ENCODE measurements at regions not wholly inside any gene's neighbourhood (a gene's known extent, or its start where the extent isn't known, plus 50 kb on each side); places are given as distances from the start of the nearest gene placed in this dataset.

GRCh38 chr6:120211955-120212792, 862.6 kb upstream of the MAN1A1 start:
- no peak for DNase-seq

GRCh38 chr6:120202878-120203277, 853.3 kb upstream of the MAN1A1 start:
- DNase-seq: no peak

- no peak for DNase-seq
These were observed 851.3 kb upstream of the MAN1A1 start for GRCh38 chr6:120200853-120201252.

GRCh38 chr6:120198033-120198432, 848.5 kb upstream of the MAN1A1 start:
- no peak for DNase-seq

GRCh38 chr6:120186080-120186479, 836.5 kb upstream of the MAN1A1 start:
- DNase-seq: no peak

- DNase-seq: no peak
These were observed 823.7 kb upstream of the MAN1A1 start for GRCh38 chr6:120173250-120173649.

- DNase-seq: no peak
These were observed 815.0 kb upstream of the MAN1A1 start for GRCh38 chr6:120164531-120164930.

- no peak for DNase-seq
These were observed 808.3 kb upstream of the MAN1A1 start for GRCh38 chr6:120157873-120158272.

GRCh38 chr6:120147071-120147871, 797.7 kb upstream of the MAN1A1 start:
- DNase-seq: no peak

GRCh38 chr6:120141601-120142000, 792.0 kb upstream of the MAN1A1 start:
- no peak for DNase-seq

- no peak for DNase-seq
These were observed 787.9 kb upstream of the MAN1A1 start for GRCh38 chr6:120137492-120137891.

- no peak for DNase-seq
These were observed 779.7 kb upstream of the MAN1A1 start for GRCh38 chr6:120129228-120129627.

- no peak for DNase-seq
These were observed 772.8 kb upstream of the MAN1A1 start for GRCh38 chr6:120122401-120122800.

- DNase-seq: no peak
These were observed 766.8 kb upstream of the MAN1A1 start for GRCh38 chr6:120116343-120116742.

GRCh38 chr6:120112980-120113379, 763.4 kb upstream of the MAN1A1 start:
- DNase-seq: no peak

GRCh38 chr6:120111001-120111400, 761.4 kb upstream of the MAN1A1 start:
- no peak for DNase-seq

- no peak for DNase-seq
These were observed 758.7 kb upstream of the MAN1A1 start for GRCh38 chr6:120108061-120108795.

- no peak for DNase-seq
These were observed 754.1 kb upstream of the MAN1A1 start for GRCh38 chr6:120103618-120104017.

GRCh38 chr6:120096696-120097260, 747.2 kb upstream of the MAN1A1 start:
- no peak for DNase-seq

- DNase-seq: no peak
These were observed 733.6 kb upstream of the MAN1A1 start for GRCh38 chr6:120083186-120083585.

GRCh38 chr6:120077489-120077888, 727.9 kb upstream of the MAN1A1 start:
- no peak for DNase-seq

- no peak for DNase-seq
These were observed 708.8 kb upstream of the MAN1A1 start for GRCh38 chr6:120058410-120058809.

GRCh38 chr6:120056085-120056484, 706.5 kb upstream of the MAN1A1 start:
- no peak for DNase-seq

Measured in CD4-positive, alpha-beta T cell treated with Interleukin-4 for 1 hour (primary cell).